Endothelial cell of umbilical vein (primary cell): ENCODE measurements at regions not wholly inside any gene's neighbourhood (a gene's known extent, or its start where the extent isn't known, plus 50 kb on each side); places are given as distances from the start of the nearest gene placed in this dataset.

Experiments
- BruUV-seq: library from RNA; stranded (reverse); fragments of 400-500 nt; replicated peaks from 2 replicates; lab custom pipeline; 2021; lab: Mats Ljungman, UMichigan
- CTCF ChIA-PET: fragments of 300-600, 350-600 bp; sonication (Branson Sonifier 250); formaldehyde crosslinking; loops from one replicate; lab custom pipeline; 2021; ENCODE audit warnings: antibody characterized with exemption, inconsistent platforms; lab: Charles Lee
- POLR2A ChIA-PET: fragments of 300-600, 350-600 bp; sonication (Branson Sonifier 250); formaldehyde crosslinking; loops from one replicate; lab custom pipeline; 2021; ENCODE audit warnings: antibody characterized with exemption, inconsistent platforms; lab: Charles Lee
- DNase-seq: peaks from one replicate; pipeline ENCODE4 v3.0.0-alpha.2; 2011; ENCODE audit warnings: low read depth, low spot score
- FAIRE-seq: peaks from 2 replicates; lab custom pipeline; 2011; peaks lifted over from hg19 to GRCh38; lab: Jason Lieb, UNC
- H2AFZ ChIP-seq: 2 replicates; pipeline ENCODE4 v1.6.0; 2012; ENCODE audit warnings: low read depth, low read length, control low read depth, inconsistent platforms
- H3K27ac ChIP-seq: 2 replicates; pipeline ENCODE4 v1.5.1; 2011; ENCODE audit warnings: low read depth, mild to moderate bottlenecking, control low read depth, low read length, moderate library complexity; ENCODE audit not compliant: insufficient read depth
- H3K27me3 ChIP-seq, 2 experiments: 2 replicates each; pipeline versions ENCODE4 v1.6.0 to v1.6.1; 2011; ENCODE audit warnings: low read length in 2 of 2, mixed read lengths in 1 of 2; ENCODE audit not compliant: control insufficient read depth in 2 of 2, insufficient read depth in 2 of 2
- H3K36me3 ChIP-seq, 2 experiments: 2 replicates in 1 of 2; 3 replicates in 1 of 2; pipeline ENCODE4 v1.5.1; 2011; ENCODE audit warnings: low read length in 2 of 2, mild to moderate bottlenecking in 1 of 2, moderate library complexity in 1 of 2; ENCODE audit not compliant: control insufficient read depth in 2 of 2, insufficient read depth in 2 of 2; ENCODE audit errors: extremely low read depth in 1 of 2
- H3K4me1 ChIP-seq: 3 replicates; pipeline ENCODE4 v1.5.1; 2011; ENCODE audit warnings: mild to moderate bottlenecking, low read length; ENCODE audit not compliant: control insufficient read depth, insufficient read depth; ENCODE audit errors: extremely low read depth
- H3K4me2 ChIP-seq: 2 replicates; pipeline ENCODE4 v1.6.1; 2011; ENCODE audit warnings: low read length, control low read depth, mixed read lengths; ENCODE audit not compliant: insufficient read depth
- H3K4me3 ChIP-seq, 3 experiments: fragments of 200-600 bp in 1 of 3; sonication (generic), shearing (Covaris generic) in 1 of 3; replicated peaks in 1 of 3; 2 replicates each; pipeline ENCODE4 v1.5.1; 2011 to 2016; ENCODE audit warnings: control low read depth in 3 of 3, low read length in 3 of 3, mild to moderate bottlenecking in 2 of 3, inconsistent platforms in 1 of 3, low read depth in 1 of 3, moderate library complexity in 1 of 3; ENCODE audit not compliant: insufficient read depth in 1 of 3
- H3K79me2 ChIP-seq: 2 replicates; pipeline ENCODE4 v1.6.0; 2012; ENCODE audit warnings: low read length, inconsistent platforms; ENCODE audit not compliant: control insufficient read depth, insufficient read depth
- H3K9ac ChIP-seq: replicated peaks from 2 replicates; pipeline ENCODE3; 2011; ENCODE audit warnings: low read length, control low read depth; ENCODE audit not compliant: insufficient read depth; ENCODE audit errors: extremely low read depth
- H3K9me1 ChIP-seq: replicated peaks from 3 replicates; pipeline ENCODE4 v1.6.0; 2011; ENCODE audit warnings: mild to moderate bottlenecking, low read length; ENCODE audit not compliant: control insufficient read depth, insufficient read depth; ENCODE audit errors: extremely low read depth
- H3K9me3 ChIP-seq: replicated peaks from 2 replicates; pipeline ENCODE4 v1.5.1; 2012; ENCODE audit warnings: low read length, inconsistent platforms; ENCODE audit not compliant: control insufficient read depth, insufficient read depth
- H4K20me1 ChIP-seq: replicated peaks from 2 replicates; pipeline ENCODE3; 2011; ENCODE audit warnings: mild to moderate bottlenecking, low read length; ENCODE audit not compliant: control insufficient read depth, insufficient read depth; ENCODE audit errors: extremely low read depth
- CTCF ChIP-seq, 2 donors: IDR thresholded peaks; 1 replicate in 1 of 2; 2 replicates in 1 of 2; pipeline ENCODE4 v1.5.1; 2011; ENCODE audit warnings: low read length in 2 of 2, mild to moderate bottlenecking in 2 of 2, moderate library complexity in 2 of 2, control low read depth in 1 of 2, inconsistent platforms in 1 of 2, low read depth in 1 of 2; ENCODE audit not compliant: insufficient read depth in 1 of 2; ENCODE audit errors: extremely low read depth in 1 of 2
- EZH2 ChIP-seq: IDR thresholded peaks from 2 replicates; pipeline ENCODE4 v1.6.1; 2012; ENCODE audit warnings: borderline replicate concordance, low read depth, mild to moderate bottlenecking, moderate library complexity, low read length, inconsistent platforms; ENCODE audit not compliant: severe bottlenecking
- FOS ChIP-seq: IDR thresholded peaks from 2 replicates; pipeline ENCODE4 v1.6.1; 2011; ENCODE audit warnings: mild to moderate bottlenecking, low read length, moderate library complexity, borderline replicate concordance; ENCODE audit not compliant: insufficient read depth
- GATA2 ChIP-seq: IDR thresholded peaks from 2 replicates; pipeline ENCODE4 v1.7.0; 2011; ENCODE audit warnings: low read depth, mild to moderate bottlenecking, moderate library complexity, mixed read lengths, low read length; ENCODE audit not compliant: insufficient read length, insufficient read depth
- JUN ChIP-seq: IDR thresholded peaks from 2 replicates; pipeline ENCODE4 v1.6.1; 2011; ENCODE audit warnings: borderline replicate concordance, low read depth; ENCODE audit not compliant: insufficient read length, insufficient read depth
- MAX ChIP-seq: IDR thresholded peaks from 2 replicates; pipeline ENCODE4 v1.6.1; 2011; ENCODE audit not compliant: insufficient read depth, insufficient read length
- MYC ChIP-seq: IDR thresholded peaks from one replicate; pipeline ENCODE4 v1.6.1; 2011; ENCODE audit warnings: mild to moderate bottlenecking, low read depth, low read length
- POLR2A ChIP-seq: IDR thresholded peaks from 2 replicates; pipeline ENCODE4 v1.6.1; 2012; ENCODE audit warnings: low read depth, mild to moderate bottlenecking, control low read depth, low read length
- POLR2AphosphoS5 ChIP-seq: IDR thresholded peaks from 2 replicates; pipeline ENCODE4 v1.6.1; 2012; ENCODE audit warnings: low read depth, mild to moderate bottlenecking, control low read depth, low read length, moderate library complexity; ENCODE audit not compliant: insufficient read depth
- dilution Hi-C: fragments of 300-500 bp; cut with MboI; formaldehyde crosslinking; loops from one replicate; pipeline ENCODE4 v1.15.0; 2019; ENCODE audit warnings: low sequenced_read_pairs; ENCODE audit not compliant: extremely low pct_ligation_motif_present
- intact Hi-C: fragments of 100-400 bp; cut with micrococcal nuclease; formaldehyde crosslinking; loops from one replicate; pipeline ENCODE4 v1.10.0; 2022

GRCh38 chr1:232743999-232744398 is 61.2 kb upstream of the MAP10 start:
- FAIRE-seq (no peak), DNase-seq (no peak)
- H3K4me2 ChIP-seq: no peak overlapping the region
- H3K27ac ChIP-seq: no peak overlapping the region
- H3K79me2 ChIP-seq: no peaks in the 10 kb centered on the region
- peaks cover 3% of the 10 kb centered on the region for H3K9me3 ChIP-seq
- TF ChIP-seq GATA2: no peak
- TF ChIP-seq CTCF (IDR thresholded peaks at IDR 0.05; ENCODE audit: extremely low read depth in 1 of 2, insufficient read depth in 1 of 2, low read depth in 1 of 2, low read length in 2 of 2): no peak
- no peak for TF ChIP-seq FOS
- TF ChIP-seq MYC: no peak
- TF ChIP-seq POLR2AphosphoS5: no peak
- ChIA-PET POLR2A (no interaction called here), CTCF (no interaction called here)
- H3K9ac ChIP-seq: no peak overlapping the region
- H2AFZ ChIP-seq: no peak overlapping the region
- H4K20me1 ChIP-seq: no peaks in the 10 kb centered on the region
- dilution Hi-C loops: no loop called here
- H3K36me3 ChIP-seq: no peaks in the 10 kb centered on the region
- no peaks in the 10 kb centered on the region for H3K4me1 ChIP-seq
- H3K4me3 ChIP-seq: no peak overlapping the region
- intact Hi-C loops: no loop called here
- no peaks in the 10 kb centered on the region for H3K27me3 ChIP-seq
- BruUV-seq: no TSS peak
- no peaks in the 10 kb centered on the region for H3K9me1 ChIP-seq

- POLR2A ChIA-PET: interaction anchor here (0.7 kb wide), 1 partner anchor 54 kb away, joined by 3 read pairs; no protein-coding TSS in a partner anchor
- H3K9me3 ChIP-seq: peaks cover 5% of the 10 kb centered on the region
- no peak overlapping the region for H2AFZ ChIP-seq
- BruUV-seq: no TSS peak
- H3K4me2 ChIP-seq: no peak overlapping the region
- no peaks in the 10 kb centered on the region for H3K79me2 ChIP-seq
- dilution Hi-C loops (no loop called here), intact Hi-C loops (no loop called here)
- no peak overlapping the region for H3K27ac ChIP-seq
- CTCF ChIA-PET: no interaction called here
- H3K36me3 ChIP-seq: no peaks in the 10 kb centered on the region
- no peak overlapping the region for H3K9ac ChIP-seq
- H3K27me3 ChIP-seq: no peaks in the 10 kb centered on the region
- no peak overlapping the region for H3K4me3 ChIP-seq
- no peaks in the 10 kb centered on the region for H3K9me1 ChIP-seq
- DNase-seq (no peak), FAIRE-seq (no peak)
- H4K20me1 ChIP-seq: no peaks in the 10 kb centered on the region
- no peaks in the 10 kb centered on the region for H3K4me1 ChIP-seq
- TF ChIP-seq FOS: no peak
- no peak for TF ChIP-seq EZH2
- TF ChIP-seq CTCF (IDR thresholded peaks at IDR 0.05; ENCODE audit: extremely low read depth in 1 of 2, insufficient read depth in 1 of 2, low read depth in 1 of 2, low read length in 2 of 2): no peak
- TF ChIP-seq GATA2: no peak
- TF ChIP-seq MYC: no peak
- no peak for TF ChIP-seq JUN
- TF ChIP-seq POLR2AphosphoS5: no peak
- TF ChIP-seq POLR2A: no peak
- TF ChIP-seq MAX: no peak
These were observed 60.4 kb upstream of the MAP10 start for GRCh38 chr1:232744847-232745246.
